ENCODE measurements at regions not wholly inside any gene's neighbourhood (a gene's known extent, or its start where the extent isn't known, plus 50 kb on each side); places are given as distances from the start of the nearest gene placed in this dataset.

GRCh38 chrX:39145859-39146258 lies 344.6 kb downstream of the MID1IP1 start:
- no peak for TF ChIP-seq ZNF274 (IDR thresholded peaks at IDR 0.05; ENCODE audit: low read depth, low read length)
- TF ChIP-seq YY1 (IDR thresholded peaks at IDR 0.05; ENCODE audit: insufficient read depth, insufficient read length), result no peak
- no peak for TF ChIP-seq SUZ12 (IDR thresholded peaks at IDR 0.05; ENCODE audit: extremely low read depth, insufficient read depth, insufficient read length)

All from NT2/D1 (cell line).